GM12864 (cell line): ENCODE measurements at regions not wholly inside any gene's neighbourhood (a gene's known extent, or its start where the extent isn't known, plus 50 kb on each side); places are given as distances from the start of the nearest gene placed in this dataset.

ENCODE experiments used
- DNase-seq: peaks from one replicate; pipeline ENCODE4 v3.0.0-alpha.2; 2011; ENCODE audit warnings: low read depth
- H3K4me3 ChIP-seq: 2 replicates; pipeline ENCODE4 v1.5.1; 2011; ENCODE audit warnings: mild to moderate bottlenecking, low read depth, low read length, control low read depth
- CTCF ChIP-seq: IDR thresholded peaks from 2 replicates; pipeline ENCODE4 v1.5.1; 2011; ENCODE audit warnings: low read depth, mild to moderate bottlenecking, moderate library complexity, low read length, control low read depth, inconsistent platforms; ENCODE audit errors: missing control alignments

DNA sequence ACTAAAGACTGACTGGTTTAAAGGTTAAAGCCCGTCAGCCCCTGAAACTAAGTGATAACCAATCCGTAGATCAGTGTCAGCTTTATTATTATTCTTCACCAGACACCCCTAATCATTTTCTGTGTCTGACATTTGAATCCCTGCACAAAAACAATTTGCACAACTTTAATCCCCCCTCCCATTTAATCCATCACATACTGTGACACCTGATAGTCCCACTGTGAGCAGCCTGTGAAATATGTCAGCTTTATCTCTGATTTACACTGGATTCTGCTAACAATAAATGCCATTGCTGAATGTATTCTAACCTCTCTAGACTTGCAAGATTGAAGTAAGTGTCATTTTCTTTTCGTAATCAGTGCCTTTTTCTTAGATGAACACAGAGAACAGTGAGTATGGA, 2089.0 kb upstream of the RAG2 start:
- no peak overlapping the region for H3K4me3 ChIP-seq
- no peak for DNase-seq
- no peak for TF ChIP-seq CTCF

DNA sequence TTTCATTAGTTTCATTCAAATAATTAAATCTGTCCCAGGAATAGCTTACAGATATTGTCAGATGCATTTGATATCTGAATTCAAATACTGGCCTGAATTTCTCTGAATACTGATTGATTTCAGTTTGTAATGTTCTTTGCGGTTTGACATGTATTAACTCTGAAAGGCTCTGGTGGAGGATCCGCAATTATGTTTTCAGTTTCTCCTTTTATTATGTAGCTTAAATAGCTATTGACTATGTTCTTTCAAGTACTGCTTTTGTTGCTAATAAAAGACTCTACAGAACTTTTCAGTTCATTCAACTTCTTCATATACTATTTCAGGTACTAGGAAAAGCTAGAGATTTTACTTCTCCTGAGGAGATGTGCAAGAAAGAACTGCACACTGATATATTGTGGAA, 2085.4 kb upstream of the RAG2 start:
- no peak for DNase-seq
- no peak overlapping the region for H3K4me3 ChIP-seq
- TF ChIP-seq CTCF: no peak

DNA sequence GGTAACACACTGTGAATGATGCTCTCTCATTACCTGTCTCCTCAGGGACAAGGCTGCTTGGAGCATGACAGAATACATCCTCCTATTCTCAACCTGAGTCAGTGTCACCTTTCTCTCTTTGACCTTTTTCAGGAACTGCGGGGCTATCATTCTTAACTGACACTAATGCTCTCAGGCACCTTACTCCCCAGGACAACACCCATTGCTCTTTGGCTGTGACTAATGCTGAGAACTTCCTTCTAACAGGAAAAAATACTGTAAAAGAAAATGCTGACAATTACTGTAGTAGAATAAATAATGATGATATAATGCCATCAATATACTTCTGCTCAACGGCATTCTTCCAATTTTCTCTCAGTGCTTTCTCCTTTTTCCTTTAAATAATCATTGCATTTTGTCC, 2082.7 kb upstream of the RAG2 start:
- no peak for DNase-seq
- no peak for TF ChIP-seq CTCF
- no peak overlapping the region for H3K4me3 ChIP-seq

- no peak overlapping the region for H3K4me3 ChIP-seq
- DNase-seq: no peak
- TF ChIP-seq CTCF: no peak
Measured at GRCh38 chr11:38680166-38680565, 2082.1 kb upstream of the RAG2 start.

GRCh38 chr11:38672445-38672844, 2074.4 kb upstream of the RAG2 start:
- DNase-seq: no peak
- TF ChIP-seq CTCF: no peak
- H3K4me3 ChIP-seq: no peak overlapping the region

DNA sequence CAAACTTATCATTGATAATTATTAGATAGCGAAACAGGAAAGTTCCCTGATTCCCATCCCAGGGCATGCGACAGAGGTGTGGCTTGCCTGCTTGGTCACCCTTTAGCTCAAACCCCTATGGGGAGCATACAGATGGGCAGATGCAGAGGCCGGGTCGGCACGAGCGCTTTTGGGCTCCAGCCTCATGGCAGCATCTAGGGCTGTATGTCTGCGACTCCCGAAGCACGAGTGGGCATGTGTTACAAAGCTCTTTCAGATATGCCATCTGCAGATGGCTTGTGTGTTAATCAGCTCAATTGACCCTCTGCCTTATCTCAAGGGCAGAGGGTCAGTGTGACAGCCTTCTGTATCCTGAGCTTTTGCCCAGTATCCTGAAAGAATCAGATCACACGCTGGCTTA, 2069.3 kb upstream of the RAG2 start:
- no peak for TF ChIP-seq CTCF
- no peak overlapping the region for H3K4me3 ChIP-seq
- DNase-seq: no peak

DNA sequence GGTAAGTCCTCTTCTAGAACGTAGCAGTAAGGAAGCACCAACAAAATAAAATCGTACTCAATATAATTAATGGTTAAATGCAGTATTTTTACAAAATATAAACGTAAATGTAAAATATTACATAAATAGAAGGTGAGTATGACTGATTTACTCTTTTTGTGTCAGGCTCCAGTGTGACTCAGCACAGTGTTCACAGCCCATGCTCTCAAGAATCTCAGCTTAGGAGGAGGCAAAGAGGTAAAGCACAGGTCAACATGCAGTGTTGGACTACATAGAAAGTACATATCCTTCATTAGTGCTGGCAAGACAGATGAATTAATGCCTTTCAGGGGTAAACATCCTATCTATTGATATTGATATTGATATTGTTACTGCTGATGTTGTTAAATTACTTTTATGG, 2050.6 kb upstream of the RAG2 start:
- TF ChIP-seq CTCF: no peak
- no peak for DNase-seq
- H3K4me3 ChIP-seq: no peak overlapping the region
